ENCODE measurements at regions not wholly inside any gene's neighbourhood (a gene's known extent, or its start where the extent isn't known, plus 50 kb on each side); places are given as distances from the start of the nearest gene placed in this dataset.

DNA sequence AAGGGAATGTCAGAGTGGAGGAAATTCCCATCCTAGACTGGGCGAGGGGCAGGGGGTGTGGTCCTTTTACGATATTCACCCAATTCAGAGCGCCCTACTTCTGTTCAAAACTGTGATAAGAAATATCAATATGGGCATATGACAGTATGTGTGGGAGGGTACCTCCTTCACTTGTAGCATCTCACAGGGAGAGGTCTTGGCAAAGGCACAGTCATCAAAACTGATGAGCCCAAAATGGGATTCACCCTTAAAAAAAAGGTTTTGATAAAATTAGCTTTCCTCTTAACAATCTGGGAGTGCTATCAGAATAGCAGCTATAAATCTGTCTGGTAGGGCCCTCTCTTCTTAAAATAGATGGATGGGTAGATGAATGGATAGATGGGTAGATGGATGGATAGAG lies 967.8 kb upstream of the RBFOX1 start:
- no peak overlapping the region for H3K4me3 ChIP-seq (replicated peaks in 1 of 3; ENCODE audit: insufficient read depth in 1 of 3, low read depth in 1 of 3, low read length in 3 of 3)
- no peaks in the 10 kb centered on the region for H3K36me3 ChIP-seq (ENCODE audit: control insufficient read depth in 2 of 2, extremely low read depth in 1 of 2, insufficient read depth in 2 of 2, low read length in 2 of 2)
- no peaks in the 10 kb centered on the region for H3K27me3 ChIP-seq (ENCODE audit: control insufficient read depth in 2 of 2, insufficient read depth in 2 of 2, low read length in 2 of 2)
- CTCF ChIA-PET = no interaction called here
- no peaks in the 10 kb centered on the region for H4K20me1 ChIP-seq (replicated peaks; ENCODE audit: control insufficient read depth, extremely low read depth, insufficient read depth, low read length)
- no peaks in the 10 kb centered on the region for H3K9me1 ChIP-seq (replicated peaks; ENCODE audit: control insufficient read depth, extremely low read depth, insufficient read depth, low read length)
- H3K27ac ChIP-seq (ENCODE audit: insufficient read depth, low read depth, low read length) = no peak overlapping the region
- intact Hi-C loops (cut with micrococcal nuclease) (no loop called here), dilution Hi-C loops (cut with MboI; ENCODE audit: extremely low pct_ligation_motif_present, low sequenced_read_pairs) (no loop called here)
- BruUV-seq (replicated peaks) = no TSS peak
- DNase-seq (ENCODE audit: low read depth, low spot score) (no peak), FAIRE-seq (no peak)
- no peaks in the 10 kb centered on the region for H3K9me3 ChIP-seq (replicated peaks; ENCODE audit: control insufficient read depth, insufficient read depth, low read length)
- no peak overlapping the region for H3K4me2 ChIP-seq (ENCODE audit: insufficient read depth, low read length)
- H3K9ac ChIP-seq (replicated peaks; ENCODE audit: extremely low read depth, insufficient read depth, low read length) = no peak overlapping the region
- POLR2A ChIA-PET = no interaction called here
- no peaks in the 10 kb centered on the region for H3K4me1 ChIP-seq (ENCODE audit: control insufficient read depth, extremely low read depth, insufficient read depth, low read length)
- H2AFZ ChIP-seq (ENCODE audit: low read depth, low read length) = no peak overlapping the region
- no peak for TF ChIP-seq FOS (IDR thresholded peaks at IDR 0.05; ENCODE audit: borderline replicate concordance, insufficient read depth, low read length)
- TF ChIP-seq POLR2A (IDR thresholded peaks at IDR 0.05; ENCODE audit: low read depth, low read length) = no peak
- TF ChIP-seq MYC (IDR thresholded peaks at IDR 0.05; ENCODE audit: low read depth, low read length) = no peak
- TF ChIP-seq POLR2AphosphoS5 (IDR thresholded peaks at IDR 0.05; ENCODE audit: insufficient read depth, low read depth, low read length) = no peak
- TF ChIP-seq EZH2 (IDR thresholded peaks at IDR 0.05; ENCODE audit: borderline replicate concordance, low read depth, low read length, severe bottlenecking) = no peak
- TF ChIP-seq, protein P1, sequence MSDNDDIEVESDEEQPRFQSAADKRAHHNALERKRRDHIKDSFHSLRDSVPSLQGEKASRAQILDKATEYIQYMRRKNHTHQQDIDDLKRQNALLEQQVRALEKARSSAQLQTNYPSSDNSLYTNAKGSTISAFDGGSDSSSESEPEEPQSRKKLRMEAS (IDR thresholded peaks at IDR 0.05; ENCODE audit: insufficient read depth, insufficient read length) = no peak
- TF ChIP-seq GATA2 (IDR thresholded peaks at IDR 0.05; ENCODE audit: insufficient read depth, insufficient read length, low read depth, low read length) = no peak
- no peak for TF ChIP-seq JUN (IDR thresholded peaks at IDR 0.05; ENCODE audit: borderline replicate concordance, insufficient read depth, insufficient read length, low read depth)
- TF ChIP-seq, protein P2, sequence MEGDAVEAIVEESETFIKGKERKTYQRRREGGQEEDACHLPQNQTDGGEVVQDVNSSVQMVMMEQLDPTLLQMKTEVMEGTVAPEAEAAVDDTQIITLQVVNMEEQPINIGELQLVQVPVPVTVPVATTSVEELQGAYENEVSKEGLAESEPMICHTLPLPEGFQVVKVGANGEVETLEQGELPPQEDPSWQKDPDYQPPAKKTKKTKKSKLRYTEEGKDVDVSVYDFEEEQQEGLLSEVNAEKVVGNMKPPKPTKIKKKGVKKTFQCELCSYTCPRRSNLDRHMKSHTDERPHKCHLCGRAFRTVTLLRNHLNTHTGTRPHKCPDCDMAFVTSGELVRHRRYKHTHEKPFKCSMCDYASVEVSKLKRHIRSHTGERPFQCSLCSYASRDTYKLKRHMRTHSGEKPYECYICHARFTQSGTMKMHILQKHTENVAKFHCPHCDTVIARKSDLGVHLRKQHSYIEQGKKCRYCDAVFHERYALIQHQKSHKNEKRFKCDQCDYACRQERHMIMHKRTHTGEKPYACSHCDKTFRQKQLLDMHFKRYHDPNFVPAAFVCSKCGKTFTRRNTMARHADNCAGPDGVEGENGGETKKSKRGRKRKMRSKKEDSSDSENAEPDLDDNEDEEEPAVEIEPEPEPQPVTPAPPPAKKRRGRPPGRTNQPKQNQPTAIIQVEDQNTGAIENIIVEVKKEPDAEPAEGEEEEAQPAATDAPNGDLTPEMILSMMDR (IDR thresholded peaks at IDR 0.05; ENCODE audit: extremely low read depth in 1 of 2, insufficient read depth in 1 of 2, low read depth in 1 of 2, low read length in 2 of 2) = no peak
- H3K79me2 ChIP-seq (ENCODE audit: control insufficient read depth, insufficient read depth, low read length) = no peaks in the 10 kb centered on the region
